ENCODE measurements at regions not wholly inside any gene's neighbourhood (a gene's known extent, or its start where the extent isn't known, plus 50 kb on each side); places are given as distances from the start of the nearest gene placed in this dataset.

DNA sequence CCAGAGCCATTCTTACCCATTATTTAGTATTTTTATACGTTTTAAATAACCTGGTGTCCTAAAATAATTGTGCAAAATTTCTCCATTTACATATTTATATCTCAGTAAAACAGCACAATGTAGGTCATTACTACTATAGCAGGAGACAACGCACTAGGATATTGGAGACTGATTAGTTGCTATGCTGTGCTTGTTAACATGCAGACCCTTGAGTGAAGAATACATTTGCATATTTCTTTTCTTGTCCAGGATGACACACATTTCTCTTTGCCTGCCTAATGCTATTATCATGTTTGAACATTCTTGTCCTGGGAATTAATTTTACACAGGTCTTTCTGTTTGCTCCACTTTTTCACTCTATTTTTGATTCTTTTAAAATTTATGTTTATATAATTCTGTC, 823.8 kb upstream of the ATXN8OS start:
- TF ChIP-seq, protein P1, sequence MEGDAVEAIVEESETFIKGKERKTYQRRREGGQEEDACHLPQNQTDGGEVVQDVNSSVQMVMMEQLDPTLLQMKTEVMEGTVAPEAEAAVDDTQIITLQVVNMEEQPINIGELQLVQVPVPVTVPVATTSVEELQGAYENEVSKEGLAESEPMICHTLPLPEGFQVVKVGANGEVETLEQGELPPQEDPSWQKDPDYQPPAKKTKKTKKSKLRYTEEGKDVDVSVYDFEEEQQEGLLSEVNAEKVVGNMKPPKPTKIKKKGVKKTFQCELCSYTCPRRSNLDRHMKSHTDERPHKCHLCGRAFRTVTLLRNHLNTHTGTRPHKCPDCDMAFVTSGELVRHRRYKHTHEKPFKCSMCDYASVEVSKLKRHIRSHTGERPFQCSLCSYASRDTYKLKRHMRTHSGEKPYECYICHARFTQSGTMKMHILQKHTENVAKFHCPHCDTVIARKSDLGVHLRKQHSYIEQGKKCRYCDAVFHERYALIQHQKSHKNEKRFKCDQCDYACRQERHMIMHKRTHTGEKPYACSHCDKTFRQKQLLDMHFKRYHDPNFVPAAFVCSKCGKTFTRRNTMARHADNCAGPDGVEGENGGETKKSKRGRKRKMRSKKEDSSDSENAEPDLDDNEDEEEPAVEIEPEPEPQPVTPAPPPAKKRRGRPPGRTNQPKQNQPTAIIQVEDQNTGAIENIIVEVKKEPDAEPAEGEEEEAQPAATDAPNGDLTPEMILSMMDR (IDR thresholded peaks at IDR 0.05; ENCODE audit: unreplicated experiment in 3 of 3): no peak
- Mint-ChIP-seq H3K27ac (no peak overlapping the region), H3K4me1 (no peaks in the 10 kb centered on the region), H3K27me3 (ENCODE audit: low read depth) (no peaks in the 10 kb centered on the region), H3K4me3 (no peak overlapping the region), H3K9me3 (no peaks in the 10 kb centered on the region), H3K36me3 (ENCODE audit: low read depth) (no peaks in the 10 kb centered on the region)

DNA sequence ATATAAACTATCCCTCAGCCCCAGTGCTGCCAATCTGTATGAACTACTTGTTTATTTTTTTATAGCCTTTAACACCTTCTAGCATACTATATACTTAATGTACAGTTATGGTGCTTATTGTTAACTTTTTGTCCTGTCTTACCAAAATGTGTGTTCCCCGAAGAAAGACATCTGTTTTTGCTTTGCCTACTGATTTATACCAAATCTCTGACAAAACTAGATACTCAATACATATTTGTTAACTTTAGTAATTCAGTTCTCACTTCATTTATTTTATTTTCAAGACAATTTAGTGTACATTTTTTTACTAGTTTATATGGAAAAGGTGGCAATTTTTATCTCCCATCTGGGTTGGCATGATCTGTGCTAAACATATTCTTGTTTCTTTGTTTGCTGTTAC, 824.3 kb upstream of the ATXN8OS start:
- H3K4me3 Mint-ChIP-seq: no peak overlapping the region
- H3K27ac Mint-ChIP-seq: no peak overlapping the region
- H3K9me3 Mint-ChIP-seq: no peaks in the 10 kb centered on the region
- no peaks in the 10 kb centered on the region for H3K27me3 Mint-ChIP-seq (ENCODE audit: low read depth)
- H3K36me3 Mint-ChIP-seq (ENCODE audit: low read depth): no peaks in the 10 kb centered on the region
- H3K4me1 Mint-ChIP-seq: no peaks in the 10 kb centered on the region
- TF ChIP-seq, protein P1 (IDR thresholded peaks at IDR 0.05; ENCODE audit: unreplicated experiment in 3 of 3): no peak

DNA sequence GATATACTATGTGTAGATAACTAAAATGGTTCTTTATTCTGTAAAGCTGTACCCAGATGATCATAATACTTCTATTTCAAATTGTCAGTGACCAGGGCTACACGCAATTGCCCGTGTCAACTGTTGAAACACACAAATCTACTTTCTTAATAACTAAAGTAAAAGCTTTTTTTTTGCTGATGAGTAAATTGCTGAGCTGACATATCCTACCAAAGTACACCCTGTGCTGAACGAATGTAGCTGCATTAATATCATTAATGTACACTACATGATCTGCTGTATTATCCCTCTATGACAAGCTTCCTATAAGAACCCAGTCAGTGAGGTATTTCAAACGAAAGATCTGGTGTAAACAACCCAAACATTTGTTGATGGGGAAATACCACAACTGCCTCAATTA, 827.2 kb upstream of the ATXN8OS start:
- Mint-ChIP-seq H3K9me3 (no peaks in the 10 kb centered on the region), H3K4me1 (no peaks in the 10 kb centered on the region), H3K27me3 (ENCODE audit: low read depth) (no peaks in the 10 kb centered on the region), H3K4me3 (no peak overlapping the region), H3K27ac (no peak overlapping the region), H3K36me3 (ENCODE audit: low read depth) (no peaks in the 10 kb centered on the region)
- TF ChIP-seq, protein P1 (IDR thresholded peaks at IDR 0.05; ENCODE audit: unreplicated experiment in 3 of 3): no peak

DNA sequence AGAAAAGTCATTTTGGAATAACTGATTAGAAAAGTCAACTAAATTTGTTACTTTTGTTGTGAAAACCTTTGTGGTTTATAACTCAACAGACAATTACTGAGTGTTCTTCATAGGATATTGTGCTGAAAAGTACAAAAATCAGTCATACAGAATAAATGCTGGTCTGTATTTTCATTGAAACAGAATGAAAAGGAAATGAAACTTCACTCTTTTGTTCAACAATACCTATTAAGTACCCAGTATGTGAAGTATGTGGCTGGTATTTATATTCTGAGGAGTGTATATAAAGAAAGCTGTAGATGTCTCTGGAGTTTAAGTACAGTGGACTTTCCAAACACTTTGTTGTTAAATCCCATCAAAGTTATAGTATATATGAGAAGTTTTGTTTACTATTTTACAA, 828.4 kb upstream of the ATXN8OS start:
- H3K9me3 Mint-ChIP-seq: no peaks in the 10 kb centered on the region
- H3K4me1 Mint-ChIP-seq: no peaks in the 10 kb centered on the region
- no peak overlapping the region for H3K4me3 Mint-ChIP-seq
- H3K27ac Mint-ChIP-seq: no peak overlapping the region
- TF ChIP-seq, protein P1 (IDR thresholded peaks at IDR 0.05; ENCODE audit: unreplicated experiment in 3 of 3): no peak
- H3K27me3 Mint-ChIP-seq (ENCODE audit: low read depth): no peaks in the 10 kb centered on the region
- no peaks in the 10 kb centered on the region for H3K36me3 Mint-ChIP-seq (ENCODE audit: low read depth)

DNA sequence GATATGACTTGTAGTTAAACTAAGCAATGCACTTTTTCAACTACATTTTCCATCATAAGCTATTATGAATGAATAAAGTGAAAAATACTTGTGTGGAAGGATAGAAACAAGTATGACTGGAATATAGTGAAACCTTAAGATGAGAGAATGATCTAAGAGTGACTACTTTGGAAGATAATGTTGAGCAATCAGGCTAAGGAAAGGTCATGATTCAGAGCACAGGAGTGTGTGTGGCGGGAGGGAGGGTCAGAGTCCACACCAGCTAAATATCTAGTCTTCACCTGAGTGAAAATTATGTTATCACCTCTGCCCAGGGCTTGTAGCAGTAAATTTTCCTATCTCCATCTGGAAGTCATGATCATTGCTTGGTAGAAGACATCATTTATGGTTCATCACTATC, 833.4 kb upstream of the ATXN8OS start:
- no peaks in the 10 kb centered on the region for H3K9me3 Mint-ChIP-seq
- no peaks in the 10 kb centered on the region for H3K36me3 Mint-ChIP-seq (ENCODE audit: low read depth)
- no peaks in the 10 kb centered on the region for H3K27me3 Mint-ChIP-seq (ENCODE audit: low read depth)
- TF ChIP-seq, protein P1 (IDR thresholded peaks at IDR 0.05; ENCODE audit: unreplicated experiment in 3 of 3): no peak
- H3K27ac Mint-ChIP-seq: no peak overlapping the region
- H3K4me3 Mint-ChIP-seq: no peak overlapping the region
- no peaks in the 10 kb centered on the region for H3K4me1 Mint-ChIP-seq

DNA sequence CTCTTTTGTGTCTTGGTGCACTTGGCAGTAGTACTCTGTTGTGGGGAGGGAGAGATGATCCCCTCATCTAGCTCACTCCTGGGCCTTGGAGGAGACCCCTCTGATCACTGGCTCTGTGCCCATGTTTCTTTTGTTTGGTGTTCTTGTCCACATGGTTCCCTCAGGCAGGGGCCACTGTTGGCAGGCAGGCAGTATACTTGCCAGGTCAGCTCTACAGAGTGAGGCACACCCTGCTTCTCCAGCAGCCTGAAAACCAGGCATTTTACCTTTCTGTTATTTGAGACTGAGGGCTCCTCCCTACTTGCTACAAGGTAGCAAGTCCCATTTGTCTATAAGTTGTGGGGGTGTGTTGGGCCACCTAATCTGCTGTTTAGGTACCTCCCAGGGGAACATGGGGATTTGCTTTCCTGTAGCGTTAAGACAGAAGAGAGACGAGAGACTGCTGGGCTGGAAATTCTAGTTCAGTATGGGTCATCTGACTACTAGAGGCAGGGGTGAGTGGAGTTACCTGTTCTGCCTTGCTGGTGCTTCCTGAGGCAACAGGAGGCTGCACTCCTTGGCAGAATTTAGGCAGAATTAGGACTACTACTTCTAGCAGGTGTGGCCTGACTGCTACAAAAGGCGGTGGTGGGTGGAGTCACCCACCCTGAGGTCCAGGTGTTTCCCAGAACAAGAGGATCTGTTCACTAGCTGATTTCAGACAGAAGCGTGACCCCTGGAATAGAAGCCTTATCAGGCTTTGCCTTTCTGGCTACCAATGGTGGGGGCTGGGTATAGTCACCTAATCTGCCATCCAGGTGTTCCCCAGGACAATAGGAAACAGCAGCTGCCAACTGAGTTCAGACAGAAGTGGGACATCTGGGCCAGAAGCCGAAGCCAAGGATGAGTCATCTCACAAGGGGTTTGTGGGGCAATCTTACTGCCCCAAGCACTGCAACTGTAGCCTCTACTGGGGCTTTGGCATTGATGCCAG, 843.0 kb upstream of the ATXN8OS start:
- TF ChIP-seq, protein P1 (IDR thresholded peaks at IDR 0.05; ENCODE audit: unreplicated experiment in 3 of 3): no peak
- Mint-ChIP-seq H3K4me1 (no peaks in the 10 kb centered on the region), H3K9me3 (peaks cover 10% of the 10 kb centered on the region), H3K27ac (no peak overlapping the region), H3K27me3 (ENCODE audit: low read depth) (no peaks in the 10 kb centered on the region), H3K4me3 (no peak overlapping the region), H3K36me3 (ENCODE audit: low read depth) (no peaks in the 10 kb centered on the region)

Data from nephron (organoid).